ENCODE measurements at regions not wholly inside any gene's neighbourhood (a gene's known extent, or its start where the extent isn't known, plus 50 kb on each side); places are given as distances from the start of the nearest gene placed in this dataset.

GRCh38 chr5:160485364-160485969 is 63.8 kb downstream of the PTTG1 start:
- H3K14ac ChIP-seq (replicated peaks; ENCODE audit: low read depth, low read length): no peak overlapping the region
- 70% methylated on average over 1 of the region's 5 CpGs; no CpG with 5 or more reads in 1 of the 2 experiments for WGBS, 2 experiments (ENCODE audit: extremely low coverage in 2 of 2, insufficient read length in 1 of 2)
- CTCF ChIA-PET: no interaction called here

More at GRCh38 chr5:160485364-160485969, 63.8 kb downstream of the PTTG1 start:
- Histone ChIP-seq H2AK5ac (ENCODE audit: low read depth, low read length) (no peak overlapping the region), H3K56ac (ENCODE audit: extremely low read depth, insufficient read depth, low read length) (no peak overlapping the region), H3K4me2 (ENCODE audit: low read depth, low read length) (no peak overlapping the region), H2BK5ac (ENCODE audit: low read depth, low read length, poor library complexity, severe bottlenecking) (no peak overlapping the region), H3K4ac (ENCODE audit: low read depth, low read length) (no peak overlapping the region), H3K23ac (ENCODE audit: low read depth, low read length) (no peak overlapping the region), H2AK9ac (replicated peaks; ENCODE audit: low read depth, low read length, poor library complexity) (no peak overlapping the region), H3K4me3 (ENCODE audit: insufficient read depth, low read depth, low read length) (no peak overlapping the region), H3K4me1 (ENCODE audit: control insufficient read depth, insufficient read depth, low read length) (no peaks in the 10 kb centered on the region), H4K91ac (ENCODE audit: insufficient read depth, low read depth, low read length) (no peak overlapping the region), H3K9ac (ENCODE audit: low read depth, low read length) (no peak overlapping the region), H3K27ac (ENCODE audit: insufficient read depth, low read length) (no peak overlapping the region), H3K27me3 (ENCODE audit: control insufficient read depth, insufficient read depth, low read length) (peaks cover 12% of the 10 kb centered on the region), H3K36me3 (ENCODE audit: control insufficient read depth, insufficient read depth, low read length) (no peaks in the 10 kb centered on the region), H2BK20ac (ENCODE audit: low read depth, low read length) (no peak overlapping the region), H2AFZ (replicated peaks; ENCODE audit: low read length, poor library complexity) (no peak overlapping the region), H4K5ac (ENCODE audit: low read depth, low read length) (no peak overlapping the region), H3K18ac (ENCODE audit: low read depth, low read length) (no peak overlapping the region), H4K8ac (ENCODE audit: low read depth in 2 of 2, low read length in 2 of 2) (no peak overlapping the region), H3K9me3 (ENCODE audit: control insufficient read depth, insufficient read depth, low read length) (no peaks in the 10 kb centered on the region), H2BK15ac (ENCODE audit: low read depth, low read length) (no peak overlapping the region), H3K79me1 (ENCODE audit: low read depth in 1 of 2, low read length in 2 of 2) (no peaks in the 10 kb centered on the region), H4K20me1 (ENCODE audit: insufficient read depth, low read length) (no peaks in the 10 kb centered on the region), H3K9me1 (ENCODE audit: insufficient read depth, low read length) (no peaks in the 10 kb centered on the region), H2BK120ac (ENCODE audit: low read depth, low read length) (no peak overlapping the region)
- ATAC-seq (ENCODE audit: low read depth) (no peak), DNase-seq (no peak)
- POLR2A ChIA-PET (ENCODE audit: unreplicated experiment): no interaction called here
- intact Hi-C loops (cut with micrococcal nuclease) (no loop called here), dilution Hi-C loops (cut with HindIII; ENCODE audit: low sequenced_read_pairs, unreplicated experiment) (no loop called here), in situ Hi-C loops (cut with MboI; ENCODE audit: low sequenced_read_pairs) (no loop called here)
- BruUV-seq (replicated peaks): no TSS peak
- TF ChIP-seq MAZ (IDR thresholded peaks at IDR 0.05; ENCODE audit: borderline replicate concordance, low read depth, low read length) (no peak), MAFK (IDR thresholded peaks at IDR 0.05; ENCODE audit: low read depth, low read length) (no peak), POLR2A (IDR thresholded peaks at IDR 0.05; ENCODE audit: low read depth, low read length) (no peak), FOS (IDR thresholded peaks at IDR 0.05; ENCODE audit: low read depth, low read length) (no peak), ELK1 (IDR thresholded peaks at IDR 0.05; ENCODE audit: borderline replicate concordance, low read depth, low read length) (no peak), USF2 (IDR thresholded peaks at IDR 0.05; ENCODE audit: low read depth, low read length) (no peak), SMC3 (IDR thresholded peaks at IDR 0.05; ENCODE audit: low read depth, low read length) (no peak), RCOR1 (IDR thresholded peaks at IDR 0.05; ENCODE audit: insufficient replicate concordance, low read length) (no peak), MXI1 (IDR thresholded peaks at IDR 0.05; ENCODE audit: borderline replicate concordance, low read depth, low read length) (no peak), CTCF (conservative IDR thresholded peaks at IDR 0.05; ENCODE audit: low read depth, low read length) (no peak), RFX5 (IDR thresholded peaks at IDR 0.05; ENCODE audit: low read depth, low read length) (no peak), CHD1 (IDR thresholded peaks at IDR 0.05; ENCODE audit: low read depth, low read length) (no peak), NFE2L2 (IDR thresholded peaks at IDR 0.05; ENCODE audit: low read depth, low read length) (no peak), RAD21 (IDR thresholded peaks at IDR 0.05; ENCODE audit: low read length) (no peak), BHLHE40 (IDR thresholded peaks at IDR 0.05; ENCODE audit: low read depth, low read length) (no peak), CEBPB (IDR thresholded peaks at IDR 0.05; ENCODE audit: low read depth, low read length) (no peak)

Measured in IMR-90 (cell line).